Breast epithelium (tissue), 3 donors: ENCODE measurements at regions not wholly inside any gene's neighbourhood (a gene's known extent, or its start where the extent isn't known, plus 50 kb on each side); places are given as distances from the start of the nearest gene placed in this dataset.

Experiments
- CTCF ChIP-seq, 3 donors: fragments of 450-650 bp; IDR thresholded peaks; one replicate each; pipeline ENCODE4 v1.5.1; 2016 to 2017; ENCODE audit warnings: antibody characterized with exemption in 3 of 3, mild to moderate bottlenecking in 3 of 3, moderate library complexity in 3 of 3
- POLR2A ChIP-seq: fragments of 450-650 bp; IDR thresholded peaks from one replicate; pipeline ENCODE4 v1.6.1; 2016; ENCODE audit warnings: antibody characterized with exemption, mild to moderate bottlenecking, moderate library complexity
- POLR2AphosphoS5 ChIP-seq, 3 donors: sonication (generic); formaldehyde crosslinking; IDR thresholded peaks; one replicate each; pipeline ENCODE4 v1.6.1; 2017; ENCODE audit warnings: antibody characterized with exemption in 3 of 3

- TF ChIP-seq CTCF (IDR thresholded peaks at IDR 0.05) (no peak), POLR2A (no peak), POLR2AphosphoS5 (IDR thresholded peaks at IDR 0.05) (no peak)
Observed at GRCh38 chrX:40272141-40272540, 174.4 kb upstream of the BCOR start.
